Large intestine (tissue), 3 donors: ENCODE measurements at regions not wholly inside any gene's neighbourhood (a gene's known extent, or its start where the extent isn't known, plus 50 kb on each side); places are given as distances from the start of the nearest gene placed in this dataset.
"Not testable (repeated sequence)": the region's sequence is repeated elsewhere in the genome, so short reads cannot be mapped to it uniquely, and the experiment has no call there.

Experiments
- DNase-seq, 2 donors: peaks; one replicate each; pipeline versions ENCODE4 v3.0.0 to v3.0.0-alpha.2; 2013
- H3K27ac ChIP-seq: one replicate; pipeline ENCODE4 v1.5.1; 2013; ENCODE audit warnings: low read length
- H3K27me3 ChIP-seq: 2 replicates; pipeline ENCODE4 v1.6.1; 2013; ENCODE audit warnings: low read length; ENCODE audit not compliant: control insufficient read depth, insufficient read depth
- H3K36me3 ChIP-seq: 2 replicates; pipeline ENCODE4 v1.6.1; 2013; ENCODE audit warnings: low read length; ENCODE audit not compliant: control insufficient read depth, insufficient read depth
- H3K4me1 ChIP-seq: one replicate; pipeline ENCODE4 v1.6.1; 2013; ENCODE audit warnings: low read length; ENCODE audit not compliant: control insufficient read depth, insufficient read depth
- H3K4me3 ChIP-seq: one replicate; pipeline ENCODE4 v1.5.1; 2013; ENCODE audit warnings: low read length
- H3K9me3 ChIP-seq: one replicate; pipeline ENCODE4 v1.6.1; 2013; ENCODE audit warnings: mild to moderate bottlenecking, low read depth, low read length, moderate library complexity; ENCODE audit not compliant: control insufficient read depth
- WGBS: methylation state at CpG from one replicate; pipeline ENCODE4 v1.1.5; 2013; ENCODE audit warnings: low lambda C conversion rate; ENCODE audit not compliant: insufficient coverage; 5-methylcytosine and 5-hydroxymethylcytosine counted together

DNA sequence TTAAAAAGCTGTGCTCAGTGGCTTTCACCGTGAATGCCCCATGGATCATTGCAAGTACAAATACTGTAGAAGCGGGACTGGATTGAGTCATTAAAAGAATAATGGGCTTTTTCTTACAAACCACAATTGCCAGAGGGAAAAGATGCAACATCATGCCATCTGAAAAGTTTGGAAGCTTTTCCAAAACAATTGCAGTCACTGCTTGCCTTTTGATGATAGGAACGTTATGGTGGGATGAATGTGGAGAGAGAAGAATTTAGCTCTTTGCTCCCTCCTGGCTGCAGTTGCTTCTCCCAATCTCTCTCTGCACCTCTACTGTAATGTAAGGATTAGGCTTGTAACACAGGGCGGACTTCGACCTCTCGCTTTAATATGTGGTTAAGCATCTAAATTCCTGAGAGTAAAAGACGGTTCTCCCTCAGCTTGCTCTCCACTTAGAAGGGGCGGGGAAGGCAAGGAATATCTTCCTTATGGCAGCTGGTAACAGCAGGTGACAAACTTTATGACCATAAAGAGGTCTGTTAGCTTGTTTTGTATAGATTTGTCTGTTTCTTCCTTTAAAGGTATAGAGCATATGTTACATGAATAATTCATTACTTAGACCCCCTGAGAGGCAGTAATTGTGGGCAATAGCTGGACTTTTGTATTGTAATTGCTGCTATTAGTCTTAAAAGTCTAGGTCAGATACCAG, 376.1 kb downstream of the UTRN start:
- peak; percentile 62 to 87 for DNase-seq
- H3K27me3 ChIP-seq, result no peaks in the 10 kb centered on the region
- H3K36me3 ChIP-seq, result no peaks in the 10 kb centered on the region
- H3K9me3 ChIP-seq, result no peaks in the 10 kb centered on the region
- H3K4me1 ChIP-seq, result peaks cover 37% of the 10 kb centered on the region
- peak overlapping the region; percentile 81 for H3K27ac ChIP-seq
- H3K4me3 ChIP-seq, result peak overlapping the region; percentile 31
- WGBS, result no CpG with 5 or more reads among the region's 8 CpGs

DNA sequence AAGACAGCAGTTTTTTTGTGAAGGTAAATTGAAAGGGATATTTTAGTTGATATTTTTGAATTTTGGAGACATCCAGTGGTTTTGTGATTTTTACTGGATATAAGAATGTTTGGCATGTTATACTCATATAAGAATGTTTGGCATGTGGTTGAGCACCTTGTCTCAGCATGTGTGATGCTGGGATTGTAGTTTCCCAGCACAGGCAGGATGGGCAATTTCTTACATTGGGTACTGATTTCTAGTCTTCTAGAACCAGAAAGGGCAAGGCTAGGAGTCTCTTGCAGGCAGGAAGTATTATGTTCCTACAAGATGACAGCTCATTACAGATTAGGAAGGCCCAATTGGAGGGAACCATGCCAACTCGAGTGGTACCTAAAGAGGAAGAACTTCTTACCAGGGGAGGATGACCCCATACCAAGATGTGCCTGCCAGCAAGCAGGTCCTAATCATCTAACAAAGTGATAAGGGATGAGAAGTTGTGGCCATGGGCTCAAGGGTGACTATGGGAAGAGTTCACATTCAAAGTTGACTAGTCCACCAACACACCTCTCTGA, 377.8 kb downstream of the UTRN start:
- H3K9me3 ChIP-seq, result no peaks in the 10 kb centered on the region
- H3K4me1 ChIP-seq, result peaks cover 37% of the 10 kb centered on the region
- no peak overlapping the region for H3K4me3 ChIP-seq
- no peak for DNase-seq
- H3K27ac ChIP-seq, result no peak overlapping the region
- no peaks in the 10 kb centered on the region for H3K27me3 ChIP-seq
- H3K36me3 ChIP-seq, result no peaks in the 10 kb centered on the region
- WGBS, result no CpG with 5 or more reads among the region's 1 CpG

DNA sequence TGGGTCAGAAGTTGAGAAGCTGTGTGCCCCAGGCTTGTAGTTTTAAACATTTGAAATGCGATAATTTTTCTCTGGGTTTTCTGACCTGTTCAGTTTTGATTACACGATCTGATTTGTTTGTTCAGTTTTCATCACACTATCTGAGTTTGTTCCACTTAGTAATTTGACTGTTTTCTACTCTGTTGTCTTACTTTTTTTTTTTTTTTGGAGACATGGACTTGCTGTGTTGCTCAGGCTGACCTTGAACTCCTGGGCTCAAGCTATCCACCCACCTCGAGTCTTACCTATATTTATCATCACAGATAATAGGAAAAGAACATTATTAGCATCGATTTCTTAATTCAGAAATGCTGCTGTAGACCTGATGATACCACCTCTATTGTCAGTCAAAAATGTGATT, 379.1 kb downstream of the UTRN start:
- no peak overlapping the region for H3K27ac ChIP-seq
- H3K36me3 ChIP-seq, result no peaks in the 10 kb centered on the region
- no peaks in the 10 kb centered on the region for H3K9me3 ChIP-seq
- H3K27me3 ChIP-seq, result no peaks in the 10 kb centered on the region
- H3K4me1 ChIP-seq, result peaks cover 33% of the 10 kb centered on the region
- no peak for DNase-seq
- H3K4me3 ChIP-seq, result no peak overlapping the region
- WGBS, result 81% methylated on average over 2 of the region's 4 CpGs

DNA sequence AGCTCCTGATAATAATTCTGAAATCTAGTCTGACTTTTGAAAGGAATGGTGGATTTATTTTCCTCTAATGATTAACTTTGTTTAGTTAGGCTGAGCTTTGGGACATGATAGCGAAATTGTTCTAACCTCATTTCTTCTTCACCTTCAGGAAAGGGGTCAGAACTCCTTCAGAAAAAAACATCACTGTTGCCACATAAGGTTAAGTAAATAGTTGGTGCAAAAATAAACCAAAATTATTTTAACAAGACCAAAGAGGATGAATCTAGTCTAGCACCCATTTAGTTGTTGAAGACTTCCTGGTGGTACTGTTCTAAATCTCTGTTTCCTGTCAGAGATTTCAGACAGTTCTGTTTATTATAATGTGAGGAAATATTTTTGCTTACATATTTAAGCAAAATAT, 379.8 kb downstream of the UTRN start:
- H3K4me1 ChIP-seq, result peaks cover 27% of the 10 kb centered on the region
- no peak overlapping the region for H3K27ac ChIP-seq
- H3K9me3 ChIP-seq, result peaks cover 4% of the 10 kb centered on the region
- no peaks in the 10 kb centered on the region for H3K36me3 ChIP-seq
- H3K4me3 ChIP-seq, result no peak overlapping the region
- DNase-seq, result no peak
- H3K27me3 ChIP-seq, result no peaks in the 10 kb centered on the region
- 60% methylated on average over 1 of the region's 1 CpG for WGBS

DNA sequence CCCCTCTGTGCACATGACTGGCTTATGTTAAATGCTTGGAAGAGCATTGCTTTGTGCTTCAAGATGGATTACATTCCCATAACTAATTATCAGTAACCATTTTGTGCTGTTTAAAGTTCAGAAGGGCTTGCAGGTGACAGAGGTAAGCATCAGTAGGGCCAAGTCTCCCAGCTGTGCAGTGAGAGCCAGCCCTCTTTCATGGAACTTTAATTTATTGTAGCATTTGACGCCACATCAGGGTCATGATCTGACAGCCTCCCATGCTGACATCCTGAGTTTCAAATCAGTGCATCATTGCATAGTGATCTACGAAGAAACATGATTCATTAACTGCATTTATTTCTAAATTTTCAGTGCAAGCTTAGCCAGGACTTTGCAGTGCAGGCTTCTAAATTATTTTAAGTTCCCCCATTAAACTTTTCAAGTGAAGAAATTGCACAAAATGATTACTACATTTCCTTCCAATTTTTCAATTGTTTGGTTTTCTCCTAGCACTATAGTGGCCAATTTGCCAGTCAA, 380.9 kb downstream of the UTRN start:
- Histone ChIP-seq H3K4me1 (peaks cover 20% of the 10 kb centered on the region), H3K4me3 (no peak overlapping the region), H3K27me3 (no peaks in the 10 kb centered on the region), H3K36me3 (no peaks in the 10 kb centered on the region), H3K9me3 (peaks cover 13% of the 10 kb centered on the region), H3K27ac (no peak overlapping the region)
- DNase-seq, result no peak
- WGBS, result no CpG with 5 or more reads among the region's 2 CpGs

DNA sequence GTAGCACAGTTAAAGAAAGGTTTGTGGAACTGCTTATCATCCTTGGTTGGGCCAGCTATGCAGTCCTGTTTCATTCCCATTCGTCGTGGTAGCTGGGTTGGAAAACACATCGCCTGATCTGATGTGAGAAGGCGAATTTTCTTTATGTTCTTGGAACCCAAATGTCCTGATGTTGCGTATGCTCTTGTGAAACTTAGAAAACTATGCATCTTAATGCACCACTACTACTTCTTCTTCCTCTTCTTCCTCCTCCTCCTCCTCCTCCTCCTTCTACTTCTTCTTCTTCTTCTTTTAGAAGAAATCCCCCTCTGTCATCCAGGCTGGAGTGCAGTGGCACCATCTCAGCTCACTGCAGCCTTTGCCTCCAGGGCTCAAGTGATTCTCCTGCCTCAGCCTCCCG, 381.6 kb downstream of the UTRN start:
- no peak overlapping the region for H3K27ac ChIP-seq
- no peak overlapping the region for H3K4me3 ChIP-seq
- no peaks in the 10 kb centered on the region for H3K27me3 ChIP-seq
- 100% methylated on average over 1 of the region's 6 CpGs for WGBS
- no peaks in the 10 kb centered on the region for H3K36me3 ChIP-seq
- no peak for DNase-seq
- peaks cover 14% of the 10 kb centered on the region for H3K4me1 ChIP-seq
- peaks cover 15% of the 10 kb centered on the region for H3K9me3 ChIP-seq

DNA sequence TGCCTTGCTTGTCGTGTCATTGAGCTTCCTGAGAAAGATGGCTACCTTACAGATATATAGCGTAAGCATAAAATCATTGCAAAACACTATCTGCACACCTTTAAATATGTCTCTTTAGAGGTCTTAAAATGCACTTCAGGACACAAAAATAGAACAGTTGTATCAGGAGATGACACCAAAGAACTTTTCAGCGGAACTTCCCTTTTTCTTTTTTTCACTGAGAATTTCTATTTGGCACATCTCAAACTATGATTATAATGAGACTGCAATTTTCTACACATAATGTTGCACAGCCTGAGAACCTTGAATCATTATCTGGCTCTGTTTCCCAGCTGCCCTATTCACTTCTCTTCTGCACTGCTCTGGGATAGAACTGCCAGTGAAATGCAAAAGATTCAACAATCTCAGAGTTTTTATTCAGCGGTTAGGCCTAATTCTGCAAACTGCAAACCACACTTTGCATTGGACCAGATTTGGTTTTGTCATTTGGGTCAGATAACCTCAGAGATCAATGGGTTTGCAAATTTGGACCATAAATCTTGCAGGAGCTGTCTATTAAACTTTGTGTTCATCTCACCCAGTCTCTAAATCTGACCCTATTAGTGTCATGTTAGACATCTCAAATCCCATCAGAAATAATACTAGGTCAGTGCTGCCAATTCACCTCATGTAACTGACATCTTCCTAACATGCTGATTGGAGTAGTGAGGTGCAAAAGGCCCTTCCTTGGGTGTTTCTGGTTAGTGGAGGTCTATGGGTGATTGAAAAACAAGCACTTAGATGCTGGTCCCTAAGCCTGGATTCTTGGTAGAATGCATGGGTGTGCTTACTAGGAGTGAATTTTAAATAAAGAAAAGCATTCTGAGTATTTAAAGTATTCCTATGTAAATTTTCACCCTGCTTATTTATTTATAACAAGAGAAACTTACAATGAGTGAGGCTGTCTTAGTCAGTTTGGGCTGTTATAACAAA, 382.7 kb downstream of the UTRN start:
- peaks cover 7% of the 10 kb centered on the region for H3K4me1 ChIP-seq
- no peak overlapping the region for H3K27ac ChIP-seq

DNA sequence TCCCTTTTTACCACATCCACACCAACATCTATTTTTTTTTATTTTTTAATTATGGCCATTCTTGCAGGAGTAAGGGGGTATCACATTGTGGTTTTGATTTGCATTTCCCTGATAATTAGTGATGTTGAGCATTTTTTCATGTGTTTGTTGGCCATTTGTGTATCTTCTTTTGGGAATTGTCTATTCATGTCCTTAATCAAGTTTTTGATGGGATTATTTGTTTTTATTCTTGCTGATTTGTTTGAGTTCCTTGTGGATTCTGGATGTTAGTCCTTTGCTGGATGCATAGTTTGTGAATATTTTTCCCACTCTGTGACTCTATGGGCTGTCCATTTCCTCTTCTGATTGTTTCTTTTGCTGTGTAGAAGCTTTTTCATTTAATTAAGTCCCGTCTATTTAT, 385.1 kb downstream of the UTRN start:
- not testable (repeated sequence) for H3K27ac ChIP-seq, H3K36me3 ChIP-seq, H3K4me1 ChIP-seq, H3K27me3 ChIP-seq, H3K4me3 ChIP-seq, DNase-seq
- peaks cover 37% of the 10 kb centered on the region for H3K9me3 ChIP-seq
- WGBS, result no CpG with 5 or more reads among the region's 1 CpG

More for the DNA sequence above, 382.7 kb downstream of the UTRN start:
- Histone ChIP-seq H3K27me3 (no peaks in the 10 kb centered on the region), H3K36me3 (no peaks in the 10 kb centered on the region), H3K9me3 (peaks cover 21% of the 10 kb centered on the region), H3K4me3 (no peak overlapping the region)
- no peak for DNase-seq
- WGBS, result 100% methylated on average over 1 of the region's 4 CpGs

DNA sequence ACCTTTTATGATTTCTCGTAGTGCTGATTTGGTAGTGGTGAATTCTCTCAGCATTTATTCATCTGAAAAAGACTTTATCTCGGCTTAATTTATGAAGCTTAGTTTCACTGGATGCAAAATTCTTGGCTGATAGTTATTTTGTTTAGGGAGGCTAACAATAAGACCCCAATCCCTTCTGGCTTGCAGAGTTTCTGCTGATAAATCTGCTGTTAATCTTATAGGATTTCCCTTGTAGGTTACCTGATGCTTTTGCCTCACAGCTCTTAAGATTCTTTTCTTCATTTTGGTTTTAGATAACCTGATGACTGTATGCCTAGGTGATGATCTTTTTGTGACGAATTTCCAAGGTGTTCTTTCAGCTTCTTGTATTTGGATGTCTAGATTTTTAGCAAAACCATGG, 388.7 kb downstream of the UTRN start:
- Histone ChIP-seq H3K36me3 (no peaks in the 10 kb centered on the region), H3K27me3 (no peaks in the 10 kb centered on the region), H3K27ac (no peak overlapping the region), H3K9me3 (peaks cover 40% of the 10 kb centered on the region), H3K4me3 (no peak overlapping the region), H3K4me1 (no peaks in the 10 kb centered on the region)
- no peak for DNase-seq
- 100% methylated on average over 1 of the region's 3 CpGs for WGBS

DNA sequence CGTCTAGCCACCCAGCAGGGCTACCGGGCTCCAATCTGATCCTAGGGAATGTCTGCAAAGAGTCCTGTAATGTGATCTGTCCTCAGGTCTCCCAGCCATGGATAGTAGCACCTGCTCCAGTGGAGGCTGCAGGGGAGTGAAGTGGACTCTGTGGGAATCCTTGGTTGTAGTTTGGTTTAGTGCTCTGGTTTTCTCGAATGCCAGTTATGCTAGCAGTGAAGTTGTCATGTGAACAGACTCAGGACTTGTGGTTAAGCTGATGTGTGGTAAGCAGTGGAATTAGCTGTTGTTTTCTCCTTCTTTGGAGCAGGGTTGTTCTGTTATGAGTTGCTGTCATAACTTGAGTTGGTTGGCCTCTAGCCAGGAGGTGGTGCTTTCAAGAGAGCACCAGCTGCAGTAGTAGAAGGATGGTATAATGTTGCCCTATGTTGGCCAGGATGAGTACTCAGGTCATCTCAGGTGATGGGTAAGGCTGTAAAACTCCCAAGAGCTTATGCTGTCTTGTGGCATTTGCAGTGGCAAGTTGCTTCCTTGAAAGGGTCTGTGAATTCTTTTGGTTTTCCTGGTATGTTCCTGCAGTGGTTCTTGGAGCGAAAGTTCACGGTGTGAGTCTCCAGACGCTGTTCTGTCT, 390.2 kb downstream of the UTRN start:
- Histone ChIP-seq H3K9me3 (peaks cover 32% of the 10 kb centered on the region), H3K4me1 (no peaks in the 10 kb centered on the region), H3K4me3 (no peak overlapping the region), H3K27ac (no peak overlapping the region), H3K27me3 (no peaks in the 10 kb centered on the region), H3K36me3 (no peaks in the 10 kb centered on the region)
- WGBS, result no CpG with 5 or more reads among the region's 6 CpGs
- DNase-seq, result no peak
